WTC11 (cell line): ENCODE measurements at regions not wholly inside any gene's neighbourhood (a gene's known extent, or its start where the extent isn't known, plus 50 kb on each side); places are given as distances from the start of the nearest gene placed in this dataset.

Source experiments
- ATAC-seq: fragments of 200-7000 bp; cut with Tn5 transposase; 2 replicates; pipeline ENCODE4 v1.10.0; 2021; ENCODE audit warnings: mild to moderate bottlenecking, moderate library complexity
- CTCF ChIA-PET: fragments of 300-600 bp; sonication (Branson Sonifier 250); formaldehyde crosslinking; loops from one replicate; lab custom pipeline; 2021; ENCODE audit warnings: antibody characterized with exemption; lab: Charles Lee
- POLR2A ChIA-PET: fragments of 350-600 bp; sonication (Branson Sonifier 250); formaldehyde crosslinking; loops from one replicate; lab custom pipeline; 2021; ENCODE audit warnings: antibody characterized with exemption; lab: Charles Lee
- DNase-seq: peaks from one replicate; pipeline ENCODE4 v3.0.0; 2021; ENCODE audit warnings: low spot score
- H3K27ac Mint-ChIP-seq: 2 replicates; pipeline ENCODE4 v1.8.0; 2021; ENCODE audit warnings: mixed read lengths
- H3K27me3 Mint-ChIP-seq: 2 replicates; pipeline ENCODE4 v1.8.0; 2021; ENCODE audit warnings: low read depth, mild to moderate bottlenecking, moderate library complexity, mixed read lengths
- H3K36me3 Mint-ChIP-seq: 2 replicates; pipeline ENCODE4 v1.8.0; 2021; ENCODE audit warnings: mixed read lengths
- H3K4me1 Mint-ChIP-seq: 2 replicates; pipeline ENCODE4 v1.8.0; 2022; ENCODE audit warnings: mixed read lengths
- H3K4me3 Mint-ChIP-seq: 2 replicates; pipeline ENCODE4 v1.8.0; 2021; ENCODE audit warnings: mild to moderate bottlenecking, moderate library complexity, mixed read lengths
- H3K9me3 Mint-ChIP-seq: 2 replicates; pipeline ENCODE4 v1.8.0; 2021; ENCODE audit warnings: mixed read lengths
- CBFB ChIP-seq: sonication (generic); formaldehyde crosslinking; IDR thresholded peaks from 2 replicates; pipeline ENCODE4 v1.8.1; 2022; ENCODE audit warnings: mild to moderate bottlenecking, low read depth, missing genetic modification reagents
- ELF4 ChIP-seq: sonication (generic); formaldehyde crosslinking; IDR thresholded peaks from 2 replicates; pipeline ENCODE4 v1.8.1; 2022; ENCODE audit warnings: low read depth, mild to moderate bottlenecking, moderate library complexity, missing genetic modification reagents
- EMX1 ChIP-seq: fragments of 250-450 bp; sonication (Bioruptor Pico); IDR thresholded peaks from 2 replicates; pipeline ENCODE4 v1.8.0; 2021; ENCODE audit warnings: mild to moderate bottlenecking
- GRHL2 ChIP-seq: fragments of 250-450 bp; sonication (Bioruptor Pico); IDR thresholded peaks from 2 replicates; pipeline ENCODE4 v1.8.0; 2022; ENCODE audit warnings: mild to moderate bottlenecking, moderate library complexity; ENCODE audit not compliant: insufficient replicate concordance, severe bottlenecking
- IRF2 ChIP-seq: sonication (generic); formaldehyde crosslinking; IDR thresholded peaks from 2 replicates; pipeline ENCODE4 v1.8.0; 2022; ENCODE audit warnings: low read depth, missing genetic modification reagents, borderline replicate concordance
- JAZF1 ChIP-seq: fragments of 250-450 bp; sonication (Bioruptor Pico); IDR thresholded peaks from 2 replicates; pipeline ENCODE4 v1.9.0; 2021; ENCODE audit warnings: moderate library complexity, mild to moderate bottlenecking, inconsistent platforms
- KAT7 ChIP-seq: sonication (generic); formaldehyde crosslinking; IDR thresholded peaks from 2 replicates; pipeline ENCODE4 v1.8.1; 2023; ENCODE audit warnings: missing genetic modification reagents, mild to moderate bottlenecking, borderline replicate concordance
- MXD4 ChIP-seq: fragments of 250-450 bp; sonication (Bioruptor Pico); IDR thresholded peaks from 2 replicates; pipeline ENCODE4 v1.8.0; 2021; ENCODE audit warnings: mild to moderate bottlenecking, moderate library complexity, borderline replicate concordance
- NR1H2 ChIP-seq: sonication (generic); formaldehyde crosslinking; IDR thresholded peaks from 2 replicates; pipeline ENCODE4 v1.9.0; 2021; ENCODE audit warnings: mild to moderate bottlenecking, moderate library complexity, missing genetic modification reagents
- NR2C2 ChIP-seq: sonication (generic); formaldehyde crosslinking; IDR thresholded peaks from 2 replicates; pipeline ENCODE4 v1.8.0; 2022; ENCODE audit warnings: mild to moderate bottlenecking, missing genetic modification reagents
- SP1 ChIP-seq: sonication (generic); formaldehyde crosslinking; conservative IDR thresholded peaks from 2 replicates; pipeline ENCODE4 v1.8.1; 2022; ENCODE audit warnings: missing genetic modification reagents
- TEAD4 ChIP-seq: sonication (generic); formaldehyde crosslinking; IDR thresholded peaks from 2 replicates; pipeline ENCODE4 v1.8.0; 2022; ENCODE audit warnings: mild to moderate bottlenecking, missing genetic modification reagents
- ZBTB21 ChIP-seq: sonication (generic); formaldehyde crosslinking; IDR thresholded peaks from 2 replicates; pipeline ENCODE4 v1.8.1; 2023; ENCODE audit warnings: mild to moderate bottlenecking, missing genetic modification reagents, borderline replicate concordance
- ZNF138 ChIP-seq: sonication (generic); formaldehyde crosslinking; conservative IDR thresholded peaks from 2 replicates; pipeline ENCODE4 v1.8.1; 2022; ENCODE audit warnings: mild to moderate bottlenecking, moderate library complexity, missing genetic modification reagents
- ZNF396 ChIP-seq: fragments of 250-450 bp; sonication (Bioruptor Pico); IDR thresholded peaks from 2 replicates; pipeline ENCODE4 v1.8.0; 2021; ENCODE audit warnings: mild to moderate bottlenecking, moderate library complexity, borderline replicate concordance
- TF ChIP-seq, protein P1 (sequence below): fragments of 250-450 bp; sonication (Bioruptor Pico); conservative IDR thresholded peaks from 2 replicates; pipeline ENCODE4 v1.9.0; 2021; ENCODE audit warnings: mild to moderate bottlenecking
- TF ChIP-seq, protein P2 (sequence below): sonication (generic); formaldehyde crosslinking; IDR thresholded peaks from 2 replicates; pipeline ENCODE4 v1.8.1; 2022; ENCODE audit warnings: low read depth, missing genetic modification reagents, borderline replicate concordance
- TF ChIP-seq, protein P3 (sequence below): sonication (generic); formaldehyde crosslinking; IDR thresholded peaks from 2 replicates; pipeline ENCODE4 v1.8.0; 2023; ENCODE audit warnings: missing genetic modification reagents, mild to moderate bottlenecking, borderline replicate concordance
- TF ChIP-seq, protein P4 (sequence below): fragments of 250-450 bp; sonication (Bioruptor Pico); IDR thresholded peaks from 2 replicates; pipeline ENCODE4 v1.9.0; 2021; ENCODE audit warnings: mild to moderate bottlenecking
- TF ChIP-seq, protein P5 (sequence below): sonication (generic); formaldehyde crosslinking; IDR thresholded peaks from 2 replicates; pipeline ENCODE4 v1.8.1; 2022; ENCODE audit warnings: mild to moderate bottlenecking, moderate library complexity, missing genetic modification reagents
- TF ChIP-seq, protein P6 (sequence below): sonication (generic); formaldehyde crosslinking; IDR thresholded peaks from 2 replicates; pipeline ENCODE4 v1.8.1; 2022; ENCODE audit warnings: mild to moderate bottlenecking, missing genetic modification reagents, moderate library complexity, borderline replicate concordance

DNA sequence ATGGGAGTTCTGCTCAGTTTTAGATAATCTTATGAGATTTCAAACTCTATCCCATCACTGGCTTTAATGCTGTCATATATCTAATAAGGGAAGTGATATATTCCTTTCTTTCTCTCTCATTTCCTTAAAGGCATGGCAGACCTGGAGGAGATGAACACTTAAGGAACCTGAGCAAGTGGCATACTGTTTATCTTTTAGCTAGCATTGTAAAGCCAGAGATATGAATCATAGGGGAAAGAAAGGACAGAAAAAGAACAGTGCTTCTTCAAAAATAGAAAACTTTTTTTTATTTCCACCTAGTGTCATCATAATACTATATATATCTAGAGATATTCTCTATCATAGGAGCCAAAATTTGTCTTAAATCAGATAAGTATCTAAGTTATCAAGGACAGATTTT is 68.3 kb upstream of the PSMA6 start (continued):
- TF ChIP-seq, protein P1, sequence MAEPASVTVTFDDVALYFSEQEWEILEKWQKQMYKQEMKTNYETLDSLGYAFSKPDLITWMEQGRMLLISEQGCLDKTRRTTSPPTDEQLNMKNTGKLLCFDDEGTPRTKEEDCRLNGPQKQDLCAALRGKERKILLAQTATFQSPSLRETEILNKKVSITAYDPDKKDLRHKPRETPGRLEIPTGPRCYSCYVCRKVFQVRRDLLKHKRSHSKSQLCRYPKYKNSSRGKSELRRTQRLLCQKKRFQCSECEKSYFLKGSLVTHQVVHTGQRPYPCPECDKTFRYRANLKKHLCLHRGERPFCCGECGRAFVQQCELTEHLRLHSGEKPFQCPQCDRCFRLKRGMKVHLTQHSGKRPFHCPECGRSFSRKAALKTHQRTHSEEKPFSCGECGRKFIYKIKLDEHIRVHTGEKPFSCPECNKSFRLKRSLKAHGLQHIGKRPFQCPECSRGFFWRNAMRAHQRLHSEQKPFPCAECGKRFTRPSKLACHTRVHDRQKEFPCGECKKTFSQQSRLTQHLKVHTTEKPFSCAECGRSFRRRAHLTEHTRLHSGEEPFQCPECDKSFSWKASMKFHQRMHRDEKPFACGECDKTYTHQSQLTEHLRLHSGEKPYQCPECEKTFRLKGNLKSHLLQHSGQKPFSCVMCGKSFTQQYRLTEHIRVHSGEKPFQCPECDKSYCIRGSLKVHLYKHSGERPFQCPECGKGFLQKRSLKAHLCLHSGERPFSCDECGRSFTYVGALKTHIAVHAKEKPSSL (CRISPR knock-in tag), result no peak
- TF ChIP-seq SP1 (no peak), NR1H2 (no peak), JAZF1 (CRISPR knock-in tag) (no peak), ELF4 (no peak), GRHL2 (CRISPR knock-in tag) (no peak), MXD4 (CRISPR knock-in tag) (no peak), NR2C2 (CRISPR knock-in tag) (no peak), IRF2 (CRISPR knock-in tag) (no peak)
- TF ChIP-seq, protein P2, sequence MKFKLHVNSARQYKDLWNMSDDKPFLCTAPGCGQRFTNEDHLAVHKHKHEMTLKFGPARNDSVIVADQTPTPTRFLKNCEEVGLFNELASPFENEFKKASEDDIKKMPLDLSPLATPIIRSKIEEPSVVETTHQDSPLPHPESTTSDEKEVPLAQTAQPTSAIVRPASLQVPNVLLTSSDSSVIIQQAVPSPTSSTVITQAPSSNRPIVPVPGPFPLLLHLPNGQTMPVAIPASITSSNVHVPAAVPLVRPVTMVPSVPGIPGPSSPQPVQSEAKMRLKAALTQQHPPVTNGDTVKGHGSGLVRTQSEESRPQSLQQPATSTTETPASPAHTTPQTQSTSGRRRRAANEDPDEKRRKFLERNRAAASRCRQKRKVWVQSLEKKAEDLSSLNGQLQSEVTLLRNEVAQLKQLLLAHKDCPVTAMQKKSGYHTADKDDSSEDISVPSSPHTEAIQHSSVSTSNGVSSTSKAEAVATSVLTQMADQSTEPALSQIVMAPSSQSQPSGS, result no peak
- TF ChIP-seq, protein P3, sequence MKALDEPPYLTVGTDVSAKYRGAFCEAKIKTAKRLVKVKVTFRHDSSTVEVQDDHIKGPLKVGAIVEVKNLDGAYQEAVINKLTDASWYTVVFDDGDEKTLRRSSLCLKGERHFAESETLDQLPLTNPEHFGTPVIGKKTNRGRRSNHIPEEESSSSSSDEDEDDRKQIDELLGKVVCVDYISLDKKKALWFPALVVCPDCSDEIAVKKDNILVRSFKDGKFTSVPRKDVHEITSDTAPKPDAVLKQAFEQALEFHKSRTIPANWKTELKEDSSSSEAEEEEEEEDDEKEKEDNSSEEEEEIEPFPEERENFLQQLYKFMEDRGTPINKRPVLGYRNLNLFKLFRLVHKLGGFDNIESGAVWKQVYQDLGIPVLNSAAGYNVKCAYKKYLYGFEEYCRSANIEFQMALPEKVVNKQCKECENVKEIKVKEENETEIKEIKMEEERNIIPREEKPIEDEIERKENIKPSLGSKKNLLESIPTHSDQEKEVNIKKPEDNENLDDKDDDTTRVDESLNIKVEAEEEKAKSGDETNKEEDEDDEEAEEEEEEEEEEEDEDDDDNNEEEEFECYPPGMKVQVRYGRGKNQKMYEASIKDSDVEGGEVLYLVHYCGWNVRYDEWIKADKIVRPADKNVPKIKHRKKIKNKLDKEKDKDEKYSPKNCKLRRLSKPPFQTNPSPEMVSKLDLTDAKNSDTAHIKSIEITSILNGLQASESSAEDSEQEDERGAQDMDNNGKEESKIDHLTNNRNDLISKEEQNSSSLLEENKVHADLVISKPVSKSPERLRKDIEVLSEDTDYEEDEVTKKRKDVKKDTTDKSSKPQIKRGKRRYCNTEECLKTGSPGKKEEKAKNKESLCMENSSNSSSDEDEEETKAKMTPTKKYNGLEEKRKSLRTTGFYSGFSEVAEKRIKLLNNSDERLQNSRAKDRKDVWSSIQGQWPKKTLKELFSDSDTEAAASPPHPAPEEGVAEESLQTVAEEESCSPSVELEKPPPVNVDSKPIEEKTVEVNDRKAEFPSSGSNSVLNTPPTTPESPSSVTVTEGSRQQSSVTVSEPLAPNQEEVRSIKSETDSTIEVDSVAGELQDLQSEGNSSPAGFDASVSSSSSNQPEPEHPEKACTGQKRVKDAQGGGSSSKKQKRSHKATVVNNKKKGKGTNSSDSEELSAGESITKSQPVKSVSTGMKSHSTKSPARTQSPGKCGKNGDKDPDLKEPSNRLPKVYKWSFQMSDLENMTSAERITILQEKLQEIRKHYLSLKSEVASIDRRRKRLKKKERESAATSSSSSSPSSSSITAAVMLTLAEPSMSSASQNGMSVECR (CRISPR knock-in tag), result no peak

DNA sequence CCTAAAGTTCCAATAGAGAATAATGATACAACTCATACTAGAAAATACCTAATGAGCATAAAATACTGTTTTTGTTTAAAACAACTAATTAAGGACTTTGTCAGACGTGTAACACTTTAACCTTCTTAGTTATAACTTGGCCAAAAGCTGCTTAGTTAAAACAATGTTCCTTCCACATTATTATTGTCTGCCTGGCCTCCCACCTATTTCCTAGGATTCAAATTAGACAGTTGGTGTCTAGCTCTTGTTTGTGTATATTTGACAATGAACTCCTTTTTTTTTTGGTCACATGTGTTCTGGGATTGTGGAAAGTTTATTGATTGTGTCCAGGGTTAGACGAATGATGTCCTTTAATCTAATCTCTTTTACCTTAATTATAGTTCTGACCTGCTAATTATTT is 67.6 kb upstream of the PSMA6 start:
- Mint-ChIP-seq H3K27me3 (no peaks in the 10 kb centered on the region), H3K27ac (no peak overlapping the region), H3K9me3 (no peaks in the 10 kb centered on the region), H3K36me3 (no peaks in the 10 kb centered on the region), H3K4me3 (no peak overlapping the region), H3K4me1 (peaks cover 3% of the 10 kb centered on the region)
- ATAC-seq (no peak), DNase-seq (no peak)
- CTCF ChIA-PET, result no interaction called here
- POLR2A ChIA-PET, result no interaction called here
- TF ChIP-seq ZNF138 (CRISPR knock-in tag) (no peak), ZNF396 (CRISPR knock-in tag) (no peak), ZBTB21 (no peak), IRF2 (CRISPR knock-in tag) (no peak), TEAD4 (no peak), KAT7 (CRISPR knock-in tag) (no peak), EMX1 (CRISPR knock-in tag) (no peak), CBFB (CRISPR knock-in tag) (no peak)
- TF ChIP-seq, protein P4, sequence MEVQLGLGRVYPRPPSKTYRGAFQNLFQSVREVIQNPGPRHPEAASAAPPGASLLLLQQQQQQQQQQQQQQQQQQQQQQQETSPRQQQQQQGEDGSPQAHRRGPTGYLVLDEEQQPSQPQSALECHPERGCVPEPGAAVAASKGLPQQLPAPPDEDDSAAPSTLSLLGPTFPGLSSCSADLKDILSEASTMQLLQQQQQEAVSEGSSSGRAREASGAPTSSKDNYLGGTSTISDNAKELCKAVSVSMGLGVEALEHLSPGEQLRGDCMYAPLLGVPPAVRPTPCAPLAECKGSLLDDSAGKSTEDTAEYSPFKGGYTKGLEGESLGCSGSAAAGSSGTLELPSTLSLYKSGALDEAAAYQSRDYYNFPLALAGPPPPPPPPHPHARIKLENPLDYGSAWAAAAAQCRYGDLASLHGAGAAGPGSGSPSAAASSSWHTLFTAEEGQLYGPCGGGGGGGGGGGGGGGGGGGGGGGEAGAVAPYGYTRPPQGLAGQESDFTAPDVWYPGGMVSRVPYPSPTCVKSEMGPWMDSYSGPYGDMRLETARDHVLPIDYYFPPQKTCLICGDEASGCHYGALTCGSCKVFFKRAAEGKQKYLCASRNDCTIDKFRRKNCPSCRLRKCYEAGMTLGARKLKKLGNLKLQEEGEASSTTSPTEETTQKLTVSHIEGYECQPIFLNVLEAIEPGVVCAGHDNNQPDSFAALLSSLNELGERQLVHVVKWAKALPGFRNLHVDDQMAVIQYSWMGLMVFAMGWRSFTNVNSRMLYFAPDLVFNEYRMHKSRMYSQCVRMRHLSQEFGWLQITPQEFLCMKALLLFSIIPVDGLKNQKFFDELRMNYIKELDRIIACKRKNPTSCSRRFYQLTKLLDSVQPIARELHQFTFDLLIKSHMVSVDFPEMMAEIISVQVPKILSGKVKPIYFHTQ (CRISPR knock-in tag), result no peak
- TF ChIP-seq, protein P5, sequence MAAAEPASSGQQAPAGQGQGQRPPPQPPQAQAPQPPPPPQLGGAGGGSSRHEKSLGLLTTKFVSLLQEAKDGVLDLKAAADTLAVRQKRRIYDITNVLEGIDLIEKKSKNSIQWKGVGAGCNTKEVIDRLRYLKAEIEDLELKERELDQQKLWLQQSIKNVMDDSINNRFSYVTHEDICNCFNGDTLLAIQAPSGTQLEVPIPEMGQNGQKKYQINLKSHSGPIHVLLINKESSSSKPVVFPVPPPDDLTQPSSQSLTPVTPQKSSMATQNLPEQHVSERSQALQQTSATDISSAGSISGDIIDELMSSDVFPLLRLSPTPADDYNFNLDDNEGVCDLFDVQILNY (CRISPR knock-in tag), result no peak
- TF ChIP-seq, protein P2, result no peak
- TF ChIP-seq, protein P6, sequence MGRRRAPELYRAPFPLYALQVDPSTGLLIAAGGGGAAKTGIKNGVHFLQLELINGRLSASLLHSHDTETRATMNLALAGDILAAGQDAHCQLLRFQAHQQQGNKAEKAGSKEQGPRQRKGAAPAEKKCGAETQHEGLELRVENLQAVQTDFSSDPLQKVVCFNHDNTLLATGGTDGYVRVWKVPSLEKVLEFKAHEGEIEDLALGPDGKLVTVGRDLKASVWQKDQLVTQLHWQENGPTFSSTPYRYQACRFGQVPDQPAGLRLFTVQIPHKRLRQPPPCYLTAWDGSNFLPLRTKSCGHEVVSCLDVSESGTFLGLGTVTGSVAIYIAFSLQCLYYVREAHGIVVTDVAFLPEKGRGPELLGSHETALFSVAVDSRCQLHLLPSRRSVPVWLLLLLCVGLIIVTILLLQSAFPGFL (CRISPR knock-in tag), result no peak
